ENCODE measurements at regions not wholly inside any gene's neighbourhood (a gene's known extent, or its start where the extent isn't known, plus 50 kb on each side); places are given as distances from the start of the nearest gene placed in this dataset.
"Not testable (repeated sequence)": the region's sequence is repeated elsewhere in the genome, so short reads cannot be mapped to it uniquely, and the experiment has no call there.

GRCh38 chr12:125503128-125503527 lies 437.9 kb downstream of the AACS start:
- DNase-seq (ENCODE audit: low read depth) = no peak

GRCh38 chr12:125509195-125509594 lies 444.0 kb downstream of the AACS start:
- DNase-seq (ENCODE audit: low read depth) = no peak

- DNase-seq (ENCODE audit: low read depth) = no peak
These were observed 447.5 kb downstream of the AACS start for GRCh38 chr12:125512541-125513298.

- no peak for DNase-seq (ENCODE audit: low read depth)
These were observed 450.7 kb downstream of the AACS start for GRCh38 chr12:125515887-125516286.

- DNase-seq (ENCODE audit: low read depth) = no peak
These were observed 452.8 kb downstream of the AACS start for GRCh38 chr12:125518074-125518473.

GRCh38 chr12:125519026-125519651 lies 453.9 kb downstream of the AACS start:
- no peak for DNase-seq (ENCODE audit: low read depth)

- no peak for DNase-seq (ENCODE audit: low read depth)
These were observed 460.6 kb downstream of the AACS start for GRCh38 chr12:125525879-125526278.

- DNase-seq (ENCODE audit: low read depth) = no peak
These were observed 463.0 kb downstream of the AACS start for GRCh38 chr12:125528281-125528680.

GRCh38 chr12:125530201-125530600 lies 465.0 kb downstream of the AACS start:
- DNase-seq (ENCODE audit: low read depth) = no peak

GRCh38 chr12:125530876-125531275 lies 465.6 kb downstream of the AACS start:
- no peak for DNase-seq (ENCODE audit: low read depth)

GRCh38 chr12:125531574-125531973 lies 466.3 kb downstream of the AACS start:
- no peak for DNase-seq (ENCODE audit: low read depth)

- DNase-seq (ENCODE audit: low read depth) = no peak
These were observed 468.3 kb downstream of the AACS start for GRCh38 chr12:125533434-125534029.

- DNase-seq (ENCODE audit: low read depth) = no peak
These were observed 473.4 kb downstream of the AACS start for GRCh38 chr12:125538401-125539199.

- no peak for DNase-seq (ENCODE audit: low read depth)
These were observed 475.5 kb downstream of the AACS start for GRCh38 chr12:125540580-125541204.

GRCh38 chr12:125544960-125545359 lies 479.7 kb downstream of the AACS start:
- no peak for DNase-seq (ENCODE audit: low read depth)

GRCh38 chr12:125549171-125549570 lies 483.9 kb downstream of the AACS start:
- DNase-seq (ENCODE audit: low read depth) = no peak

- DNase-seq (ENCODE audit: low read depth) = no peak
These were observed 484.6 kb downstream of the AACS start for GRCh38 chr12:125549836-125550235.

GRCh38 chr12:125552295-125552694 lies 487.1 kb downstream of the AACS start:
- no peak for DNase-seq (ENCODE audit: low read depth)

- DNase-seq (ENCODE audit: low read depth) = not testable (repeated sequence)
These were observed 495.8 kb downstream of the AACS start for GRCh38 chr12:125561008-125561407.

GRCh38 chr12:125564753-125565152 lies 499.5 kb downstream of the AACS start:
- DNase-seq (ENCODE audit: low read depth) = no peak

GRCh38 chr12:125567581-125567980 lies 502.3 kb downstream of the AACS start:
- no peak for DNase-seq (ENCODE audit: low read depth)

- no peak for DNase-seq (ENCODE audit: low read depth)
These were observed 503.1 kb downstream of the AACS start for GRCh38 chr12:125568306-125568705.

Measured in activated T-cell treated with anti-CD3 and anti-CD28 coated beads for 1 hour (primary cell).